Stimulated activated CD8-positive, alpha-beta memory T cell treated with anti-CD3 and anti-CD28 coated beads, Interleukin-15, amount 100 ng/mL, for 48 hours (primary cell): ENCODE measurements at regions not wholly inside any gene's neighbourhood (a gene's known extent, or its start where the extent isn't known, plus 50 kb on each side); places are given as distances from the start of the nearest gene placed in this dataset.

Experiments
- DNase-seq, 2 donors: peaks; one replicate each; pipeline ENCODE4 v3.0.0-alpha.2; 2020; ENCODE audit warnings: low read depth in 2 of 2

- no peak for DNase-seq
Observed at GRCh38 chr2:121159291-121160071, 125.5 kb downstream of the TFCP2L1 start.

- DNase-seq, result no peak
Observed at GRCh38 chr2:121160366-121160765, 124.6 kb downstream of the TFCP2L1 start.

GRCh38 chr2:121161272-121161671 lies 123.7 kb downstream of the TFCP2L1 start:
- DNase-seq, result no peak

- no peak for DNase-seq
Observed at GRCh38 chr2:121162893-121163292, 122.1 kb downstream of the TFCP2L1 start.

- no peak for DNase-seq
Observed at GRCh38 chr2:121164042-121164441, 121.0 kb downstream of the TFCP2L1 start.

GRCh38 chr2:121165038-121165542 lies 119.9 kb downstream of the TFCP2L1 start:
- no peak for DNase-seq
